Parathyroid adenoma (tissue), 2 donors: ENCODE measurements at regions not wholly inside any gene's neighbourhood (a gene's known extent, or its start where the extent isn't known, plus 50 kb on each side); places are given as distances from the start of the nearest gene placed in this dataset.

ENCODE experiments used
- H2AFZ ChIP-seq: fragments of 300-600 bp; sonication (generic); one replicate; pipeline ENCODE4 v1.7.0; 2017; ENCODE audit warnings: antibody characterized with exemption, mild to moderate bottlenecking
- H3K27ac ChIP-seq: fragments of 300-600 bp; sonication (generic); one replicate; pipeline ENCODE4 v1.7.0; 2017
- H3K27me3 ChIP-seq: fragments of 300-600 bp; sonication (generic); one replicate; pipeline ENCODE4 v1.7.0; 2017; ENCODE audit warnings: low read length; ENCODE audit not compliant: control insufficient read depth, insufficient read depth
- H3K36me3 ChIP-seq: fragments of 300-600 bp; sonication (generic); one replicate; pipeline ENCODE4 v1.7.0; 2017; ENCODE audit warnings: low read length; ENCODE audit not compliant: control insufficient read depth, insufficient read depth
- H3K4me1 ChIP-seq: fragments of 300-600 bp; sonication (generic); one replicate; pipeline ENCODE4 v1.7.0; 2017; ENCODE audit warnings: control low read depth
- H3K4me2 ChIP-seq: fragments of 300-600 bp; sonication (generic); one replicate; pipeline ENCODE4 v1.7.0; 2017; ENCODE audit warnings: low read length
- H3K4me3 ChIP-seq: fragments of 300-600 bp; sonication (generic); one replicate; pipeline ENCODE4 v1.7.0; 2017; ENCODE audit warnings: low read depth, low read length
- H3K79me2 ChIP-seq: fragments of 300-600 bp; sonication (generic); one replicate; pipeline ENCODE4 v1.7.0; 2017; ENCODE audit warnings: control low read depth
- H3K9ac ChIP-seq: fragments of 300-600 bp; sonication (generic); one replicate; pipeline ENCODE4 v1.7.0; 2017; ENCODE audit warnings: mild to moderate bottlenecking
- H3K9me3 ChIP-seq: fragments of 300-600 bp; sonication (generic); one replicate; pipeline ENCODE4 v1.7.0; 2017; ENCODE audit warnings: low read length; ENCODE audit not compliant: control insufficient read depth
- CTCF ChIP-seq: fragments of 300-600 bp; sonication (generic); IDR thresholded peaks from one replicate; pipeline ENCODE4 v1.7.0; 2017; ENCODE audit warnings: antibody characterized with exemption, mild to moderate bottlenecking
- donor health status: primary hyperparathyroidism.

- Histone ChIP-seq H3K4me1 (no peaks in the 10 kb centered on the region), H2AFZ (no peak overlapping the region)
- TF ChIP-seq CTCF = no peak
These were observed 203.3 kb upstream of the CDH9 start for GRCh38 chr5:27241564-27242257.

GRCh38 chr5:27240791-27241190 is 202.4 kb upstream of the CDH9 start:
- no peak for TF ChIP-seq CTCF
- Histone ChIP-seq H3K27ac (no peak overlapping the region), H3K4me2 (no peak overlapping the region), H3K9me3 (no peaks in the 10 kb centered on the region), H3K4me1 (no peaks in the 10 kb centered on the region), H3K79me2 (no peaks in the 10 kb centered on the region), H3K36me3 (no peaks in the 10 kb centered on the region), H3K9ac (no peak overlapping the region), H3K27me3 (no peaks in the 10 kb centered on the region), H2AFZ (no peak overlapping the region), H3K4me3 (no peak overlapping the region)

More at GRCh38 chr5:27241564-27242257, 203.3 kb upstream of the CDH9 start:
- H3K36me3 ChIP-seq = no peaks in the 10 kb centered on the region
- H3K9me3 ChIP-seq = no peaks in the 10 kb centered on the region
- H3K9ac ChIP-seq = no peak overlapping the region
- H3K27me3 ChIP-seq = no peaks in the 10 kb centered on the region
- H3K27ac ChIP-seq = no peak overlapping the region
- no peaks in the 10 kb centered on the region for H3K79me2 ChIP-seq
- no peak overlapping the region for H3K4me2 ChIP-seq
- no peak overlapping the region for H3K4me3 ChIP-seq

GRCh38 chr5:27234916-27235315 is 196.5 kb upstream of the CDH9 start:
- no peaks in the 10 kb centered on the region for H3K4me1 ChIP-seq
- no peak overlapping the region for H3K9ac ChIP-seq
- no peak overlapping the region for H3K27ac ChIP-seq
- H2AFZ ChIP-seq = no peak overlapping the region
- no peaks in the 10 kb centered on the region for H3K9me3 ChIP-seq
- no peaks in the 10 kb centered on the region for H3K36me3 ChIP-seq
- no peak overlapping the region for H3K4me3 ChIP-seq
- TF ChIP-seq CTCF = no peak
- no peaks in the 10 kb centered on the region for H3K27me3 ChIP-seq
- H3K79me2 ChIP-seq = no peaks in the 10 kb centered on the region
- no peak overlapping the region for H3K4me2 ChIP-seq

GRCh38 chr5:27221410-27221809 is 183.0 kb upstream of the CDH9 start:
- Histone ChIP-seq H3K9me3 (no peaks in the 10 kb centered on the region), H3K79me2 (no peaks in the 10 kb centered on the region), H2AFZ (no peak overlapping the region), H3K27me3 (no peaks in the 10 kb centered on the region), H3K27ac (no peak overlapping the region), H3K4me1 (no peaks in the 10 kb centered on the region), H3K9ac (no peak overlapping the region), H3K4me2 (no peak overlapping the region), H3K36me3 (no peaks in the 10 kb centered on the region), H3K4me3 (no peak overlapping the region)
- TF ChIP-seq CTCF = no peak

GRCh38 chr5:27220752-27221151 is 182.4 kb upstream of the CDH9 start:
- Histone ChIP-seq H3K9ac (no peak overlapping the region), H3K27ac (no peak overlapping the region), H3K9me3 (no peaks in the 10 kb centered on the region), H3K27me3 (no peaks in the 10 kb centered on the region), H3K36me3 (no peaks in the 10 kb centered on the region), H3K4me2 (no peak overlapping the region), H3K4me3 (no peak overlapping the region), H2AFZ (no peak overlapping the region), H3K79me2 (no peaks in the 10 kb centered on the region), H3K4me1 (no peaks in the 10 kb centered on the region)
- TF ChIP-seq CTCF = no peak
